Parathyroid adenoma (tissue), 2 donors: ENCODE measurements at regions not wholly inside any gene's neighbourhood (a gene's known extent, or its start where the extent isn't known, plus 50 kb on each side); places are given as distances from the start of the nearest gene placed in this dataset.
"Not testable (repeated sequence)": the region's sequence is repeated elsewhere in the genome, so short reads cannot be mapped to it uniquely, and the experiment has no call there.

Source experiments
- H2AFZ ChIP-seq: fragments of 300-600 bp; sonication (generic); one replicate; pipeline ENCODE4 v1.7.0; 2017; ENCODE audit warnings: antibody characterized with exemption, mild to moderate bottlenecking
- H3K27ac ChIP-seq: fragments of 300-600 bp; sonication (generic); one replicate; pipeline ENCODE4 v1.7.0; 2017
- H3K27me3 ChIP-seq: fragments of 300-600 bp; sonication (generic); one replicate; pipeline ENCODE4 v1.7.0; 2017; ENCODE audit warnings: low read length; ENCODE audit not compliant: control insufficient read depth, insufficient read depth
- H3K36me3 ChIP-seq: fragments of 300-600 bp; sonication (generic); one replicate; pipeline ENCODE4 v1.7.0; 2017; ENCODE audit warnings: low read length; ENCODE audit not compliant: control insufficient read depth, insufficient read depth
- H3K4me1 ChIP-seq: fragments of 300-600 bp; sonication (generic); one replicate; pipeline ENCODE4 v1.7.0; 2017; ENCODE audit warnings: control low read depth
- H3K4me2 ChIP-seq: fragments of 300-600 bp; sonication (generic); one replicate; pipeline ENCODE4 v1.7.0; 2017; ENCODE audit warnings: low read length
- H3K4me3 ChIP-seq: fragments of 300-600 bp; sonication (generic); one replicate; pipeline ENCODE4 v1.7.0; 2017; ENCODE audit warnings: low read depth, low read length
- H3K79me2 ChIP-seq: fragments of 300-600 bp; sonication (generic); one replicate; pipeline ENCODE4 v1.7.0; 2017; ENCODE audit warnings: control low read depth
- H3K9ac ChIP-seq: fragments of 300-600 bp; sonication (generic); one replicate; pipeline ENCODE4 v1.7.0; 2017; ENCODE audit warnings: mild to moderate bottlenecking
- H3K9me3 ChIP-seq: fragments of 300-600 bp; sonication (generic); one replicate; pipeline ENCODE4 v1.7.0; 2017; ENCODE audit warnings: low read length; ENCODE audit not compliant: control insufficient read depth
- CTCF ChIP-seq: fragments of 300-600 bp; sonication (generic); IDR thresholded peaks from one replicate; pipeline ENCODE4 v1.7.0; 2017; ENCODE audit warnings: antibody characterized with exemption, mild to moderate bottlenecking
- donor health status: primary hyperparathyroidism.

GRCh38 chr18:40250236-40250635 is 1704.8 kb upstream of the PIK3C3 start:
- no peaks in the 10 kb centered on the region for H3K36me3 ChIP-seq
- no peaks in the 10 kb centered on the region for H3K9me3 ChIP-seq
- no peak overlapping the region for H3K4me2 ChIP-seq
- no peak overlapping the region for H3K4me3 ChIP-seq
- H3K27me3 ChIP-seq = no peaks in the 10 kb centered on the region
- H3K4me1 ChIP-seq = no peaks in the 10 kb centered on the region
- no peak for TF ChIP-seq CTCF
- H3K27ac ChIP-seq = no peak overlapping the region
- H3K9ac ChIP-seq = no peak overlapping the region
- H2AFZ ChIP-seq = no peak overlapping the region
- no peaks in the 10 kb centered on the region for H3K79me2 ChIP-seq

- H3K9ac ChIP-seq = no peak overlapping the region
- H3K4me1 ChIP-seq = no peaks in the 10 kb centered on the region
- no peak overlapping the region for H3K4me2 ChIP-seq
- no peaks in the 10 kb centered on the region for H3K36me3 ChIP-seq
- H3K9me3 ChIP-seq = no peaks in the 10 kb centered on the region
- no peak overlapping the region for H3K4me3 ChIP-seq
- TF ChIP-seq CTCF = no peak
- no peak overlapping the region for H3K27ac ChIP-seq
- no peaks in the 10 kb centered on the region for H3K79me2 ChIP-seq
- H3K27me3 ChIP-seq = no peaks in the 10 kb centered on the region
- H2AFZ ChIP-seq = no peak overlapping the region
Observed at GRCh38 chr18:40249390-40250080, 1705.5 kb upstream of the PIK3C3 start.

GRCh38 chr18:40245612-40246011 is 1709.4 kb upstream of the PIK3C3 start:
- not testable (repeated sequence) for H2AFZ ChIP-seq, H3K9ac ChIP-seq, H3K9me3 ChIP-seq, H3K4me1 ChIP-seq, H3K4me3 ChIP-seq, H3K79me2 ChIP-seq, H3K36me3 ChIP-seq, H3K27ac ChIP-seq, H3K4me2 ChIP-seq, H3K27me3 ChIP-seq

- H3K27ac ChIP-seq = no peak overlapping the region
- H2AFZ ChIP-seq = no peak overlapping the region
- no peaks in the 10 kb centered on the region for H3K79me2 ChIP-seq
- no peaks in the 10 kb centered on the region for H3K27me3 ChIP-seq
- no peaks in the 10 kb centered on the region for H3K36me3 ChIP-seq
- H3K4me2 ChIP-seq = no peak overlapping the region
- H3K4me3 ChIP-seq = no peak overlapping the region
- H3K9me3 ChIP-seq = no peaks in the 10 kb centered on the region
- no peak for TF ChIP-seq CTCF
- no peak overlapping the region for H3K9ac ChIP-seq
- no peaks in the 10 kb centered on the region for H3K4me1 ChIP-seq
Observed at GRCh38 chr18:40243607-40244006, 1711.4 kb upstream of the PIK3C3 start.

GRCh38 chr18:40235836-40236235 is 1719.2 kb upstream of the PIK3C3 start:
- Histone ChIP-seq H3K36me3 (no peaks in the 10 kb centered on the region), H3K4me1 (no peaks in the 10 kb centered on the region), H3K4me3 (no peak overlapping the region), H3K27me3 (no peaks in the 10 kb centered on the region), H3K9me3 (no peaks in the 10 kb centered on the region), H2AFZ (no peak overlapping the region), H3K27ac (no peak overlapping the region), H3K9ac (no peak overlapping the region), H3K4me2 (no peak overlapping the region), H3K79me2 (no peaks in the 10 kb centered on the region)
- TF ChIP-seq CTCF = no peak
